Amniotic epithelial cell (primary cell): ENCODE measurements at regions not wholly inside any gene's neighbourhood (a gene's known extent, or its start where the extent isn't known, plus 50 kb on each side); places are given as distances from the start of the nearest gene placed in this dataset.
"Not testable (repeated sequence)": the region's sequence is repeated elsewhere in the genome, so short reads cannot be mapped to it uniquely, and the experiment has no call there.

ENCODE experiments used
- DNase-seq: peaks from one replicate; pipeline ENCODE4 v3.0.0-alpha.2; 2010; ENCODE audit warnings: low read depth

DNA sequence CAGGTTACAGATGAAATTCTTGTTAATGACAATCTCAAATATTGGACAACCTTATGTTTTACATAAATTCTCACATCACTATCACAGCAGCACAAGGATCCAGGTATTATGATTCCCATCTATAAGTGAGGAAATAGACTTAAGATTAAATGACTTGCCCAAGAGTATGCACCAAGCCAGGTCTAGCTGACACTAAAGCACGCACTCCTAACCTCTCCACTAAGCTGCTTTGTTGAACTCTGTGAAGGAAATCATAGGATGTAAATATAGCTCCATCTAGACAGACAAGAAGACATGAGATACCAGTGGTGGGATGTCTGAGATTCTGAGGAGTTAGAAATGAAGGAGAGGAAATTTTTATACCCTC lies 87.9 kb downstream of the PHLDA1 start:
- DNase-seq, result no peak

DNA sequence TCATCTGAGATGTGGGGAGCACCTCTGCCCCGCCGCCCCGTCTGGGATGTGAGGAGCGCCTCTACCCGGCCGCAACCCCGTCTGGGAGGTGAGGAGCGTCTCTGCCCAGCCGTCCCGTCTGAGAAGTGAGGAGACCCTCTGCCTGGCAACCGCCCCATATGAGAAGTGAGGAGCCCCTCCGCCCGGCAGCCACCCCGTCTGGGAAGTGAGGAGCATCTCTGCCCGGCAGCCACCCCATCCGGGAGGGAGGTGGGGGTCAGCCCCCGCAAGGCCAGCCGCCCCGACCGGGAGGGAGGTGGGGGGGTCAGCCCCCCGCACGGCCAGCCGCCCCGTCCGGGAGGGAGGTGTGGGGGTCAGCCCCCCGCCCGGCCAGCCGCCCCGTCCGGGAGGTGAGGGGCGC lies 89.9 kb downstream of the PHLDA1 start:
- DNase-seq, result not testable (repeated sequence)

DNA sequence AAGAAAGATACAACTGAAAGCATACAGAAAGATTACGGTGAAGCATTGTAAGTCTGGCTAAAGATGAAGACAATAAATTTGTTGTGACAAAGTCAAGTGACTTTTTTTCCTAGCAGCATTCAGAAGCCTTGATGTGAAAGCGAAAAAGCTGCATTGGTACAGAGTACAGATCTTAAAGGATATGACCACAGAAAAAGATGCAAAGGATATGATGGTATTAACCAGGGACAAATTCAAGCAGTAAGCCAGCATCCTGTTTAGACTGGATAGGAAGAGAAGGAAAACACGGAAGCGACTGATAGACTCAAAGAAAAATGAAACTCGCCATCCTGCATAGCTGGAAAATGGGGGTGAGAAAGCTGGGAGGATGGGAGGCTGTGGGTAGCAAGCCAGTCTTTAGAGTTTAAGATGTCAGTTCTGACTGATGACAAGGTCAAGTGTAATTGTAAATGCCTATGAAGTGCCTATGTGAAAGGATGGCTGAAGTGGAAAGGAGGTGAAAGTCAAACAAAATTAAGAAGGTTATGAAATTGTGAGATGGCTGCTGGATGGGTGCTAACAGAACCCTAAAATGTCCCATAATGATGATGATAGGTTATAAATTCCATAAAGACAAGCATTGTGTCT lies 92.4 kb downstream of the PHLDA1 start:
- no peak for DNase-seq

DNA sequence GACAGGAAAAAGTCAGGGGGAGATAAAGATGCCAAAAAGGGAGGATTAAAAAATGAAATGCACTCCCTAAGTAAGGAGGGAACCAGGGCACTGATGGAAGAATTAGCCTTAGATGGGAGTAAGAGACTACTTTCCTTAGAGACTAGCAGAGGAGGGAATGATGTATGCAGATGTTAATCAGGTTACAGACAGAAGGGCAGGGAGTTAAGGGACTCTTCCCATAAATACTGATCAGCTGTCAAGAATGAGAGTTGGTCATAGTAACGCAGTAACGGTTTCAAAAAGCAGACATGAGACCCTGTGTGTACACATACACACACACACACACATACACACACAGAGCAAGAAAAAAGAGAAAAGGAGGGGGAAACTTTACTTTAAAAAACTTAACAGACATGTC lies 93.4 kb downstream of the PHLDA1 start:
- DNase-seq, result peak; percentile 56

DNA sequence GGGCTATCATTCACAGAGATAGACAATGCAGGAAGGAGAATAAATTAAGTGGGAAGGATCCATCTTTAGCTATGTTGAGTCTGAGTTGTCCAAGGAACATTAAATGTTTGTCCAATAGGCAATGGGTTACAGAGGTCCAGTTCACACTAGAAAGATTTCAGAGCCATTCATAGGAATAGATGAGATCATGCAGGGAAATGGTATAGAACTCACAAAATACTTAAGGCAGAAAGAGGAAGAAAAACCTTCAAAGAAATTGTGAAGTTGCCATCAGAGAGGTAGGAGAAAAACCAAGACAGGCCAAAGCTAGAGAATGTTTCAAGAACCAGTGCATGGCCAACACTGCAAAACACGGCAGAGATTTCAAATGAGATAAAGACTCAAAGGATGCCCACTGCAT lies 94.1 kb downstream of the PHLDA1 start:
- DNase-seq, result no peak

DNA sequence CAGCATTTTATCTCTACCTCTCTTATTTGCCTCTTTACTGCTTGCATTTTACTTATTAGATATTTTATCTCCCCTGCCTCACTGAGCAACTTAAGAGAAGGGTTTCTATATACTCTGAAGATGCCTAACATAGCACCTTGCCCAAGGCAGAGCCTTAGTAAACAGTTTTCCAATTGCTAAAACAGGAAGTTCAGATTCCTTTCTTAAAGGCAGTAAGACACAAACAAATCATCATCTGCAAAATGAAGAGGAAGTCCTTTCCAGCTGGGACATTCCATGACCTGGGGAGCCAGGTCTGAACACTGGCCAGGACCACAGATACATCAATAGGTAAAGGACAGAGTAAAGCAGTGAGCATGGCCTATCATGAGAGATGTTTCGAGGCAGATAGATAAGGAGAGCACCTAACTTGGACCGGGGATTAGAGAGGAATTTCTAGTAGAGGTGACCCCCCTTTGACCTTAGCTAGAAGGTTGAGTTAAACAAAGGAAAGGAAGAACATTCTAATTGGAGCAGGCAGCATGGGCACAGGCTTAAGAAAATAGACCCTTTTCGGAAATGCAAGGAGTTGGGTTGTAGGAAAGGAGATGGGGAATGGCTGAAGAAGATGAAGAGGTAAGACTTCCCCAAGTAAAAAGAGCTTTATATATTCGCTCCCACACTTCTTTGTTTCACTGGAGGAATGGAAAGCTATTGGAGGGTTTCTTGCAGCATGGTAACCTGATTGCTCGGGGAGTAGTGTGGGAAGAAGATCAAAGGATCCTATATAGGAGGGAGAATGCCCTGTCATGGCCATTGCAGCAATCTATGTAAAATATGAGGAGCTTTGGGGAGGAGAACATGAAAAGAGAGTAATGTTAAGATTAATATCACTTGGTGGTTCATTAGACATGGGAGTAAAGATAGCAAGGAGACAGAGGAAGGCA lies 94.8 kb downstream of the PHLDA1 start:
- peak; percentile 42 for DNase-seq

DNA sequence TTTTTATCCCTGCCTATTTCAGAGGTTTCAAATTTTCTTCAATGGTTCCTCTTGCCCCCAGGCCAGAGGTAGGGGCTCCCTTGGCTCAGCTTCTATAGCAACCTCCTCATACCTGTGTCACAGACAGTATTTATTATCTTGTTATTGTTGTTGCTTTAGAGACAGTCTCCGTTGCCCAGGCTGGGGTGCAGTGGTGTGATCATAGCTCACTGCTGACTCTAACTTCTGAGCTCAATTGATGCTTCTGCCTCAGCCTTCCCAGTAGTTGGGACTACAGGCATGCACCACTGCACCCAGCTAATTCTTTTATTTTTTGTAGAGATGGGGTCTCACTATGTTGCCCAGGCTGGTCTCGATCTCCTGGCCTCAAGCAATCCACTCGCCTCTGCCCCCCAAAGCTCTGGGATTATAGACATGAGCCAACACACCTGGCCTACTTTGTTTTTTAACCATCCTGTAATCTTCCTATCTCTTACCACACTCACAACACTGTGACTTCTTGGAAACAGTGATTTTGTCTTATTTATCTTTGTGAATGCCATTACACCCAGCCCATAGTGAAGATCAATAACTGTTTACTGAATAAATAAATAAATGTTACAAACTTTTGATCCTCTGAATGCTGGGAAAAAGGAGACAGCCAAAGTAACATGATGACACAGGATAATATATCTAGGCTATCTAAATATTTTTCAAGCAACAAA lies 95.9 kb downstream of the PHLDA1 start:
- DNase-seq, result no peak

DNA sequence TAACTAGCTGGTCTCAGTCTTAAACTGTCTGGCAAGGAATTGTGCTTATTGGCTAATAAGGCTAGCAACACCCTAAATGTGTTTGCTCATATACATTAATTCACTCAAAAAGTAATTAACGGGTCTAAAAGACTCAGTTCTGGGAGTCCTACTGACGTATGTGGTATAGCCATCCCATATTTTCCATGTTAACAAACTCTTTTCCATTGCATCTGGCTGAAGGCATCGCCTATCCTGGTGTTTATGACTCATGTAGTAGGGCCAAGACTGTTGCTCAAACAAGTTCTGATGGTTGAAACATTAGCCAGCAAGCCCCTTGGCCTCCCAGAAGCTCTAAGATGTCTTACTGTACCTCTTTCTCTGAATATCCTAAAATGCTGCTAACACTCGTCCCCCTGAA lies 98.5 kb downstream of the PHLDA1 start:
- DNase-seq, result peak; percentile 91

DNA sequence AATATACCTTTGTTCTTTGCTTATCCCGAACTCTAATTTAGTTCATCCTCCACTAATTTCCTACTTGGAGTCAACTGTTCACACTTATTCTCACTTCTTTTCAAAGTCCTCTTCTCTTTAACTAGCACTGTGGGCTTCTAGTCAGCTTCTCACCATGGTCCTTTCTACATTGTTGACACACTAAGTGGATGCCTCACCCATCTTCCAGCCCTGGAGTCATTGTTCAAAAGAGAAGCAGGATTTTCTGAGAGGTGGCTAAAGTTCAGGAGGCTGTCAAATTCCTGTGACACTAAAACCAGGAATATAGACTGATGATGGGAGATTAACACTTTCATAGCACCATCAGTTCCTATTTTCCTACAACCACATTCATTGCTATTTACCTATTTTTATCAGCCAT lies 99.3 kb downstream of the PHLDA1 start:
- DNase-seq, result no peak

DNA sequence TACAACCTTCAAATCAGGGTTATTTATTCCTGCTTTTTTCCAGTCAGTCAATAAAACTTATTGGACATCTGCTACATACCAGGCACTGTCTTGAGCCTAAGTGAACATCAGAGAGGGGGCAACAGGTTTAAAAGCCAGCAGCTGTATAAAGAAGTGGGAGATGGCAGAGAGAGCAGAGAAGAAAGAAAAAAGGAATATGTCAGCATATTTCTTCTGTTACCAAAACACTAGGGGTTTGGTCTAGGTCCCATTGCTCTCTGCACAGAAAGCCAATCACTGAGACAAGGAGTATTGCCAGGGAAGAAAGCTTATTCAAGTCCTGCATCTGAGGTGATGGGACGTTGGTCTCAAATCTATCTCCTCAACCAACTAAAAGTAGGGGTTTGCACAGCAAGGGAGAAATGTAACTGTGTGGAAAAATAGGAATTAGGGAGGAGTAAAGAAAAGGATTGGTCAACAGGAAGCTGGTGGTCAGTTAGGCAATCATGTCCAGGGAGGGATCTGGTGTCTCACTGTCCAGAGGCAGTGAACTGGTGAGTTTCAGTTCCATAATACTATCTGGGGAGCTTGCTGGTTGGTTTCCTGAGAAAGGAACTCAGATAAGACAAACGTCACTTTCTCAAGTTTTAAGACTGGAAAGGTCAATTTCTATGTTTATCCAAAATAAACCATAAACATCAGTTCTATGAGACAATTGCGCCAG lies 107.5 kb downstream of the PHLDA1 start:
- DNase-seq, result peak; percentile 55

DNA sequence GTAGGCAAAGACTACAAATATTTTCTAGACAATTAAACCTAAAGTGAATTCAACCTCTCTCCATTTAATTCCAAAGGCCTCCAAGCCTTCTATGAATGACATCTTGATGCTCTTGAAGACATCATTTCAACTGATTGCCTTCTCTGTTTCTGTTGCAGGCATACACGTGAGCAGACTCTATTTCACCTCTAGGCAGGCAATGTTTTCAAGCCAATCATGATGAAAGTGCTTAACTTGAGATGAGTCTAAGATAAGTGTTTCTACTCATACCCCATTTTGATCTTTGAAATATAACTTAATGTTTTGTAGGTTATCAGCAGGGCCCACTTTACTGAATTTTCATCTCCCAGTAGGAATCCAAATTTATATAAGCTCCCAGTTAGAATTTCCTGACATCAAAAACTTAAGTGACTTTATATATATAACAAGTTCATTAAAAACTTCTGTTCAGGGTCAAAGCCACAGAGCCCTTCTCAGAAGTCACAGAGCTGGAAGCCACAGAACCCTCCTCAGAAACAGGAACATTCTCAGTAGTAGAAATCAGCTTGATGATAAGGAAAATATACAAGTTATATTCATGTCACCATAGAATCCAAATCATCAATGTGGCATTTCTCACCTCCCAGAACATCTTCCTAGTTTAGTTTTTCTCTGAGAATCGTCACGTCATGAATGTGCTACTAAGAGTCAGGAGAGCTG lies 108.5 kb downstream of the PHLDA1 start:
- DNase-seq, result no peak

DNA sequence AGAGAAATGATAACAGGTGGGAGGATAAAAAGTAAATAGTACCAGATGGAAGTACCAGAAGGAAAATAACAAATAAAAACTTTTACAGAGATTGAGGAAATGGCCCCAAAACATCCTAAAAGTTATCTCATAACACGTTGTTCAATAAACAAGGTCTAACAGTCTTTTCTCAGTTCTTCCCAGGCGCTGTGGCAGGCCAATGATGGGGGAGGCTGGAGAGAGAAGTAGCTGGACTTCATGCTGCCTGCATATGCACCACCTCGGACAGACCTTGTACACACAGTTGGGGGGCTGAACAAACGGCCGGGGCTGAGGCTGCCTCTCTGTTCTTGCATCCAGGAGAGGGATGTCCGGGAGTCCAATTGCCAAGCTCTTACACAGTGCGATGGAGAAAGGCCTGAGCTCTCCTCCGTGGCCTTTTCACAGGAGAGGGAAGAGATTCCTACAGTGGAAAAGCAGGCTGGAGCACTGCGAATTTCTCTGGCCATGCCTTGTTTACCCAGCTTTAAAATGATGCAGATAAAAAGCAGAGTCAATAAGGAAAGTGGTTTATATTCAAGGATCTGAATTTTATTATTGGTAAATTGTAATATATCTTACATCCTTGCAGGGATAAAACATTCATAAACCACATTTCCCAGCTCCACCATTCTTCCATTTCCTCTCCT lies 109.8 kb downstream of the PHLDA1 start:
- DNase-seq, result no peak

DNA sequence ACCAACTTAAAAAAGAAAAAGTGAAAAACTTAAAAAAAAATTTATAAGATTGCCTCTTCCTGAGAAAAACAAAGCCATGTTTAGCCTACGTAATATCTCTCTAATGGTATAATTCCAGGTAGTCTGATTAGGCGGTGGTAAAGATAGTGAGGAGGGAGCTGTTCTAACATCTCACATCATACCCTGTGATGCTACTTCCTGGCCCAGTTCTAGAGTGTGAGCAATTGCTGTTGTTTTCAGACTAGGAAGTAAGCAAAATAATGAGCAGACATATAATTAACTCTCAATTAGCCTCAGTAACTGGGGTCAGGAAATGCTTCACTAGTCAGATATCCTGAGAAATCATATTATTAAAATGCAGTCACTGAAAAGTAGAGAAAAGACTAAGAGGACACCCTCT lies 113.9 kb downstream of the PHLDA1 start:
- DNase-seq, result no peak

DNA sequence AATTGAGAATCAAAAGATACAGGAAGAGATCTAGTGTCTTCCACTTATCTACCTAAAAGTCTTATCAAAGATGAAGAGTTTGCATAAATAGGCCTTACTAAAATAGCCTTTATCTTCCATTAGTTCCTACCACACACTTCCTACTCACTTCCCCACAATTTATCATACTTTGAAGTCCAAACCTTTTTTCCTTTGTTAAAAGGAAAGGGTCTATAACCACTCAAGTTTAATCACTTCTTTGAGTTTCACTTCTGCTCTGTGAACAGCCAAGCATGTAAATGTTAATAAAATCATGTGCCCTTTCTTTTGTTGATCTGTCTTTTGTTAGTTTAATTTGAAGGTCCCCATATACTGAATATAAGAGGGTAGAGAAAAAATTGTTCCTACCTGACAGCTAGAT lies 114.5 kb downstream of the PHLDA1 start:
- DNase-seq, result no peak

DNA sequence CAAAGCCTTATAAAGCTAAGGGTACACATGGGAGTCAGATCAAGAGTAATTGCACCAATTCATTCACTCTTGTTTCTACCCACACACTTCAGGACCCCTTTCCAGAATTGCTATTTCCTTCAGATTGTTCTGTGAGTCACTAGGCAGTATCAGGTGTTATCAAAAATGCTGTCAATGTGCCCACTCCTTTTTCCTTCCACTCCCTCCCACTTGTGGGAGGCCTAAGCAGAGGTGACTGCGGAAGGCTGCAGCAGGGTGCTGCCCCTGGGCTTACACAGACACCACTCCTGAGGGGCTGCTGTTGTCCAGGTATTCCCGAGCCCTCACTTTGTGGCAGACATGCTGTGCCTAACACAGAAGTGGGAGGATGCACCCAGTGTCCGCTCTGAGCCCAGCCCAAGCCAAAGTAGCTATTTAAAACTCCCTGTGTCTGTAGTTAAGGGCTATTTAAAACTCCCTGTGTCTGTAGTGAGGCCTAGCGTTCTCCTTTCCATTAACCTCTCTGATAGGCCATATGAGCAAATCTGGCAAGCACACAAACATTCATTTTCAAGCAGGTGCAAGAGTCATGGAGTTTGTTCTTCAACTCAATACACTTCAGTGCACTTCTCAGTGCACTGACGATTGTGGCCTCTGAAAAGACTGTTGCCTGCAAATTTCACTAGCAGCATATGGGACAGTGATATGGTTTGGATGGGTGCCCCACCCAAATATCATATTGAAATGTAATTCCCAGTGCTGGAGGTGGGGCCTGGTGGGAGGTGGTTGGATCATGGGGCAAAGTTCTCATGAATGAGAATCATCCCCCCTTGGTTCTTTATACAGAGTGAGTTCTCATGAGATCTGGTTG lies 117.8 kb downstream of the PHLDA1 start:
- peak; percentile 27 for DNase-seq

DNA sequence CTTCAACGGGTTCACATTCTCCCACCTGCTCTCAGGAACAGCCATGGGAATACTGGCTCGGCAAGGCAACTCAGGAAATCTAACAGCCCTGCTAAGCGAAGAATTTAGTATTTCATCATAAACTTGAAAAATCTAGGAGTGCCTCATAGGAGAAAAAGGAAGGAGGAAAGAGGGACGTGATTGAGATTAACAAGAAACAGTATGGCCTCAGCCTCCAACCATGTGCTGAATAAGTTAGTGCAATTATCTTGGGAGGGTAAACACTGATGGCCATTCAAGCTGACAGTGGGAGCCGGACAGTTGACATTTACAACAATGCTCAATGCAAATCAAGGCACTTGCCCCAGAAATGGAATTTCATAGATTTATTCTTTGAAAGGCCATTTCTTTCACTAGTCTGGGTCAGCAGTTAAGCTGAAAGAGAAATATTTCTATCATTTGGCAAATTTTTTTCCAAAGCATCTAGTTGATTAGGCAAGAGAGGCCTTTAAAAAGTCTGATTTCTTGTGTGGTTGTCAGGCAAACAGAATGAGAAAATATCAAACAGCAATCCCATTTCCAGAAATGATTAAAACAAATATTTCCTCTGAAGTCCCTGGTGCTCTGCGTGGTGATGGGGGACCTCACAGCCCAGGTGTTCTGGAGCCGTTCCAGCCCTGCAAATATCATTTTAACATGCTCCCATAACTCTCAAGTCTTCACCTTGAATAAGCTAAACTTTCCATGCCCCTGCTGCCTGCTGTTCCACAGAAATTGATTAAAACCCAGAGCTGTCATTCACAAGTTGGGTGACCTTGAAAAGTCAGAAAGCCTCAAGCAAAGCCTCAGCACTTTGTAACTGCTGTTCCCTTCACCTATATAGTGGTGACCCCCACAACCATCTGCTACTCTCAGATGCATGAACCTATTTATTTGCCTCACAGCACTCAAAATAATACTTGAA lies 121.6 kb downstream of the PHLDA1 start:
- DNase-seq, result no peak

DNA sequence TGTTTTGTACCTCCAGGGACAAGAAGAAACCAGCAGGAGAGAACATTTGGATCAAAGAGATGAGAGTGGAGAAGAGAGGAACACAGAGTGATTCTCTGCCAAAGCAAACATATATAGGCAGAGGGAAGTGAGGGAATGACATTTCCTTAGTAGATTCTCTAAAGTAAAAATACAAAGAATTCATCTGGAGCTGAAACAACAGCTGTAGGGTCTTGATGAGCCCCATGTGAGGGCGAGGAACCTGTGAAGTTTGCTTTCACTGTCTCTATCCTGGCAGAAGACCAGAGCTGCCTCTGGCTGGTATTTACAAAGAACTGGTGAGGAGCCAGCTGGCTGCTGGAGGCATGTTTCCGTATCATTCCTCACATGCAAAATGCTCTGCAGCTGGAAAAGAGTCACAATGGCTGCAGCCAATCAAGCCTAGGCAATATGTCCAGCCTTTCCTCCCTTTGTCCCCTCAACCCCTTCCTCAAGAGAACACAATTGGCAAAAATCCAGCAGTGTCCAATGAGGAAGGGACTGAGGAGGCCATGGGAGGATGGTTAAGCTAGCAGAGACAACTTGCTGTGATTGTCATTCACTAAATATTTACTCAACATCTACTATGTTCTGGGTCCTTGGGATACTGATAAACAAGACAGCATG lies 122.5 kb downstream of the PHLDA1 start:
- peak; percentile 51 for DNase-seq

DNA sequence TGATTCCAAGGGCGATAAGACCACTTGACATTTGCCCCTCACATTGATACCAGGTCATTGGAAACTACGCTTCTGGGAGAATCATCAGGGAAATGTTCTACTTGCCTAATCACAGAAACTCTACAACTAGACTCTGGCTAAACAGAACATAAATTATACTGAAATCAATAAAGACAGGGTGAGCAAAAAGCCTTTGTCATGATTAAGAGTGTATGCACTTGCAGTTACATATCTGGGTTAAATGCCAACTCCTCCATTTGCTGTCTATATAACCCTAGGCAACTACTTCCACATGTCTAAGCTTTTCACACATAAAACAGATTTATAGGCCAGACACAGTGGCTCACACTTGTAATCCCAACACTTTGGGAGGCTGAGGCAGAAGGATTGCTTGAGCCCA lies 125.7 kb downstream of the PHLDA1 start:
- no peak for DNase-seq
